ENCODE measurements at regions not wholly inside any gene's neighbourhood (a gene's known extent, or its start where the extent isn't known, plus 50 kb on each side); places are given as distances from the start of the nearest gene placed in this dataset.

DNA sequence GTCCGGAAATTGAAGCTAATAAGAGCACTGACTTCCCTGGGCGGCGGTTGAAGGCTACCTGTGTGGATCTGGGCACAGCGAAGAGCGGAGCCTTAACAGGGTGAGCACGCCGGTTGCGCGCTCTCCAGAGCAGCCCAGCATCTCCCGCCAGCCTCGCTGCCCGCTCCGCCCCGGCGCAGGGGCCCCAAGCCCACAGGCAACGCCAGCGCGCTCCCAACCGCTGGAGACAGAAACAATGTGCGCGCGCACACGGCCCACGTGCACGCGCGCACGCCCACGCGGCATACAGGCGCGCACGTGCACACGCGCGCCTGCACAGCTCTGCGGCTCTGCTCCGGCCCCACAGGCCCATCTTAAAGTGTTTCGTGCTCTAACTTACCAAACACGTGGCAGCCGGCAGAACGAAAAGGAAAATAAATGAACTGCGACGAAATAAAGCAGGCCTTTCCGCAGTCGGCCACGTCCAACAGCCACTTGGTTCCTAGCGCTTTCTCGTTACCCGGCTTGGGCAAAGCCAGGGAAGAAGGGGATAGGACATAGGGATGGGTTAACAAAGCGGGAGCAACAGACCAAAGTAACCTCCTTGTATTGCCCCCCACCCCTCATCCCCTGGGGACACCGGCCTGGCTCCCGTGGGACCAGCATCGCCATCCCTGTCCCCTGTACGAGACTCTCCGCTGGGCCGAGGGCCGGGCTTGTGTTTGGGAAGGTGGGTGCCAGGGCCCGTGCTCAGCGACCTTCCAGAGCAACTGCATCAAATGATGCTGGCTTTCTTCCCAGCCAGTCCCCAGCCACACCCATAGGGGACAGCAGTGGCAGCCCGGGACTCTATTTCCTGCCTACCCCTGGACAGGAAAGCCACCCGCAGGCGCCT, 203.7 kb downstream of the ABHD5 start:
- peak; percentile 24 to 32 for DNase-seq (ENCODE audit: low read depth in 2 of 2)

DNA sequence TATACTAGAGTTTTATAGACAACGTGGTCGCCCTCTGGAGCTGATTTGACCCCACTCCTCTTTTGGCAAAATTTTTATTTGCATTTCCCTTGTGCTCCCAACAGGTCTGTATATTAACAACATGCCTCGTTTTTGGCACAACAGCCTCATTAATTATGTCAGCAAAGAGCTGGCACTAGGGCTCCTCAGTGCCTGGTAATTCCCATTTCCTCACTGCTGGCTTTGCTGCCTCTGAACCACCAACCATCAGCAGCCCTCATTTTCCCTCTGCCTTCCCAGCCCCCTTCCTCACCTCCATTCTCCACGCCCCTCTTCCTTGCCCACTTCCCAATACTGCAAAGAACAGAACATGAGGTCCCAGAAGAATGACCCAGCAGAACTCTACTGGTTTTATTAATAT, 204.8 kb downstream of the ABHD5 start:
- DNase-seq (ENCODE audit: low read depth in 2 of 2) = no peak

DNA sequence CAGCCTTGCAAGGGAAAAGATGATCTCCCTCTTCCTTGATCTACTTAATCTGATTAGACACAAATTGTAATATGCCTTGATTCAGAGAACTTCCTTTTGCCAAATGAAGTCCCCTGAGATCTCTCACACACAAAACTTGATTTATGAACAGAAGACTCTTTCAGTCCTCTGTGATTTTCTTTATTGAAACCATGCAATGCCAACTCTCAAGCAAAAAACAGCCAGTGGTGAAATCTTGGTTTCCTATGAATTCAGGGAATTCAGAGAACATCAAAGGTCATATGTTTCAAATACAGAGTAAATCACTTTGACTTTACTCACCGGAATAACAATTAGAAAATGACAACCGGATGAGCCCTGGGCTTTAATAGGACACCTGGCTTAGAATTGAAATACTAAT, 211.7 kb downstream of the ABHD5 start:
- no peak for DNase-seq (ENCODE audit: low read depth in 2 of 2)

DNA sequence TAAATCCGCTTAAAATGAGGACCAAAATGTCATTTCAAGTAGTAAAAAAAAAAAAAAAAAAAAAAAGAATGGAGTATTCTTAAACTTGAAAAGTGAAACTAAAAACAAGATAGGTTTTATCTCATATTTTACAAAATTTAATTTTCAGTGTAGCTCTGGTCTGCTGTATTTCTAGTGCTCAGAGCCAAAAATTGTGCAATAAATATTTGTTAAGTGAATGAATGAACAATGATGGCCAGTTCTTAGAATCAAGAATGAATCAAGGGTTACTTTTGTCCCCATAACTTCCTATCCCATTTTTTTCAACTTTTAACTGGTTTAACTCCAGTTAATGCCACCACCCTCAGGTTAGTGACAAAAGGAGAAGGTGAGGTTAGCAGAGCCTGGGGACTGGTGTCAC, 214.4 kb downstream of the ABHD5 start:
- no peak for DNase-seq (ENCODE audit: low read depth in 2 of 2)

DNA sequence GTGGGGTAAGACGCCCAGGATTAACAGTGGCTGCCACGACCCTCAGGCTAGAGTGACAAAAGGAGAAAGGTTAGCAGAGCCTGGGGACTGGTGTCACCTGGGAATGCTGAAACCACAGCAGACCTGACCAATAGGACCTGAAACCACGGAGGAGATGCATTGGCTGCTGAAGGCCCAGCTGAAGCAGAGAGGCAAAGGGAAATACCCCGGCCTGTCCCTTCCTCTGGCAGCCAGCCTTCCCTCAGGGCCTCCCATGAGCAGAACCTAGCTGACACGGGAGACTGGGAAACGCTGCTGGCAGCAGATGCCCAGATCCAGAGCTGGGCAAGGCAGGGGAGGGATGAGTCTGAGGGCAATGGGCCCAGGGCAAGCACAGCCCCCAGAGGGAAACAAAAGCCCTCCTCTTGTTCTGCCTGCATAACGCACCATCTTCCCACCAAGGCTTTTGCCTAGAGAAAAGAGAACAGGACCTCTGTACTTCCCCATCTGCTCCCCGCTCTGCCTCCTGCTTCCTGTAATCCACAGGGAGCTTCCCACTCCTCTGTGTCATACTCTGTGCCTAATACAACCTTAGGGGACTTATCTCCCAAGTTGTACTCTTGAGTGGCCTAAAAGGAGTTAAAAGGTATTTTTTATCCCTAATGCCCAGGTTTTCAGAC, 216.2 kb downstream of the ABHD5 start:
- no peak for DNase-seq (ENCODE audit: low read depth in 2 of 2)

DNA sequence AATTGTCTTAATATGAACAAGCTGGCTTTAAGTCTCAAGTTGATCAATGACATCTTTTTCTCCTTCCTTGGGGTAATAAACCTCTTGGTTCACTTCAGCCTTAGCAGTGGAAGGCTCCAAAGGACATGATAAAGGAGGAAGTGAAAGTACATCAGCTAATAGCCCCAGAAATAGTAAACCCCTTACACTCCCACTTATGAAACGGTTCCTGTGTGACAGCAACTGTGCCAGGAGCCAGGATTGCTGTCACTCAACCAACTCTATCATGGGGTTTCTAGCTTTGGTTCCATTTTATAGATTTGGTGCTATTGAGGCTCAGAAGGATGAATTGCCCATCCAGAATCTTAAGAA, 216.7 kb downstream of the ABHD5 start:
- DNase-seq (ENCODE audit: low read depth in 2 of 2) = no peak

DNA sequence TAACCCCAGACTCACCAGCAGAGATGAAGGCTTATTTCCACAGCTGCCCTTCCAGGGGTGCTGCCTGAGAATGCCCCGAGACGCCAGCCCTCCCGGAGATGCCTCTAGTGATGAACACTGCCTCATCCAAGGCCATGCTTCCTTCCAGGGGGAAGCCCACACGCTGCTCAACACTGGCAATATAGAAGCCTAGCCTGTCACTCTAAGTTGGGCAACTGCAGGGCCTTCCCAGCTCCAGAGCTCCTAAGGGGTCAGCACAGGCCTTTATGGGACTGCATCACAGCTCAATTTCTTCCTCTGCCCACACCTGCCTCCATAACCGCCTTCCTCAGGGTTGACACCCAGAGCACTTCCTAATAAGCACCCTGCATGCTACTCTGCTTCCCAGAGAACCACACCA, 217.7 kb downstream of the ABHD5 start:
- DNase-seq (ENCODE audit: low read depth in 2 of 2) = no peak

DNA sequence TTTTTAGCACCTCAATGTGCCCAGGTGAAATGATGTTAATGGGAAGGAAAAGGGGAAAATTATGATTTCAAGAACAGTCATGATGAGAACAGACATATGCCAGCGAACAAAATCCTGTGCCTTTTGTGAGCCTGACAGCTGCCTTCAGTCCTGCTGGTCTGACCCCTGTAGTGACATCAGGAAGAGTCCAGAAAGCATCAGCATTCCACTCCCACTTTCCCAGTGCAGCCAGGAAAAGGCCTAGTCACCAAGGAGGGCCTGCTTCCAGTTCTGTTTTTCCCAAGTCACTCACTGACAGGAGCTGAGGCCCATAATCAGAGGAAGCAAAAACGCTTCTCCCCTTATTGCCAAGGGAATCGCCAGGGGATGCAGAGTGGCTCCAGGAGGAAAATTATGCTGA, 218.4 kb downstream of the ABHD5 start:
- DNase-seq (ENCODE audit: low read depth in 2 of 2) = no peak

DNA sequence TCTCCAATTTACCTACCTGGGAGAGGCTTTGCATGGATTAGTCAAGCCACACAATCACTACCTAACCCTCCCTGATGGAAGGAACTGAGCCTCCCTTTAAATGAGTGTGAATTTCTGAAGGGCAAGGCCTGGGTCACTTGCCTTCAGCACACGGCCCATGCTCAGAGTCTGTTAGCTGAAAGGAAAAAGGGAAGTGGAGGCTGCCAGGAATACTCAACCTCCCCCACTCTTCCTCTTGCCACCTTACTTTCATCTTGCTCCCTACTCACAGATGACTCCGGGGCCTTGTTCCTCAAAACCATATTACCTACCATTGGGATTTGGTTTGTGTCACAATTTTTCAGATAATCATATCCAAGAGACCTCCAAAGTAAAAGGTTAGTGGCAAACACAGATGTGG, 220.0 kb downstream of the ABHD5 start:
- no peak for DNase-seq (ENCODE audit: low read depth in 2 of 2)

DNA sequence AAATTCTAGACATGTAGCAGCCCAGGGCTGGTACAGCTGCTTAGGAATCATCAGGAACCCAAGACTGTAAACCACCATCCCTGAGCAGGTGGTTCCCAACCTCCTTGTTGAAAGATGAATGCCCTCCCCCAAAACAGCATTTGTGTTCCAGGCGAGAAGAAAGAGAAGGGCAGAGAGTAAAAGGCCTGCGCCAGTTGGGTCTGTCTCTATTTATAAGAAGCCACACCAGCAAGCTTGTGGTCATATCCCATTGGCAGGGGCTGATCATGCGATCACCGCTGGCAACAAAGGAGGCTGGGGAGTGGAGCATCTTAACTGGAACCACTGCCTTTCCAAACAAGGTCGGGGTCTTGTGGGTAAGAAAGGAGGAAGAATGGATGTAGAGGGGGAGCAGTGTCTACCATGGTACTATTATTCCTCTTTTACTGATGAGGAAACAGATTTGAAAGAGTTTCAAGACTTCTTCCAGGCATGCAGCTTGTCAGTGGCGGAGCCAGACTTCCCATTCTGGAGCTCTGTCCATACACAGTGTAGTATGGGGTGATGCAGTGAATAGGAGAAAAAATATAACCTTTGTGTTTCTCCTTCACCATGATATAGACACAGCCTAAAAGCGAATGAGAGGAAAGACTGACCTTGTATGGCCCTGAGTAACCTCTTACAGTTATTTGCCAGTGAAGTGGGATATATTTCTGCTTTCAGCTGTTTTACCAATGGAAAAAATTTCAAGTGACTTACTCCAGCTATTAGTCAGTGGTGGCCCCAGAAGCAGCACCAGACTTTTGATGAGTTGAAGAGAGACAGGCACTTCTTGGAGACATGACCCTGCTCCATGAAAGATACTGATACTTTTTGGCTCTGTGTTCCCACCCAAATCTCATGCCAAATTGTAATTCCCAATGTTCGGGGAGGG, 222.6 kb downstream of the ABHD5 start:
- DNase-seq (ENCODE audit: low read depth in 2 of 2) = no peak

DNA sequence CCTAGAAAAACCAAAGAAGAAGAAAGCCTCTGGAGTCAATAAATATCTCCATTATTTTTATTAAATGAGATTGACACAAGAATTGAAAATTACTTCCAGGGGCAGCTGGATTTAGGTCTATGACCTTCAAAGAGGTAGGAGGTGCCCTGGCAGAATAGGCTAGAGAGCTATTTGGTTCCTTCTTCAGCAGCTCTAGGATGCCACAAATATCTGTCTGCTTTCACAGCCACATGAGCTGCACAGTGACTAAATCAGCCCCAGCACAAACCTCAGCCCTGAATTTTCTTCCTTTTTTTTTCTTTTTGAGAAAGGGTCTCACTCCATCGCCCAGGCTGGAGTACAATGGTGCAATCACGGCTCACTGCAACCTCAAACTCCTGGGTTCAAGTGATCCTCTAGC, 223.5 kb downstream of the ABHD5 start:
- no peak for DNase-seq (ENCODE audit: low read depth in 2 of 2)

DNA sequence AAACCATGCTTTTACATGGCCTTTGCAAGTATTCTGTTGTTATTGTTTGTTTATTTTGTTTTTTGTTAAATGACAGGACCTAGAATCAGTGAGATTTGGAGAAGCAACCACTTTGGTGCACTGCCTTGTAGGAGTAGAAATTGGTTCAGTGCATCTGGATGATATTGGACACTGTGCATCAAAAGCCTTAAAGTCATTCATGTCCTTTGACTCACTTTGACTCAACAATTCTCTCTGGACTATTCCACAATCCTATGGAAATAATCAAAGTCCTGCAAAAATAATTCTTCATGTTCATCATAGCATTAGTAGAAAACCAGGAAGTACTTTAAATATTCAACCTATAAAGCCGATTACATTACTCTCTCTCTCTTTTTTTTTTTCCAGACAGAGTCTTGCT, 224.8 kb downstream of the ABHD5 start:
- no peak for DNase-seq (ENCODE audit: low read depth in 2 of 2)

DNA sequence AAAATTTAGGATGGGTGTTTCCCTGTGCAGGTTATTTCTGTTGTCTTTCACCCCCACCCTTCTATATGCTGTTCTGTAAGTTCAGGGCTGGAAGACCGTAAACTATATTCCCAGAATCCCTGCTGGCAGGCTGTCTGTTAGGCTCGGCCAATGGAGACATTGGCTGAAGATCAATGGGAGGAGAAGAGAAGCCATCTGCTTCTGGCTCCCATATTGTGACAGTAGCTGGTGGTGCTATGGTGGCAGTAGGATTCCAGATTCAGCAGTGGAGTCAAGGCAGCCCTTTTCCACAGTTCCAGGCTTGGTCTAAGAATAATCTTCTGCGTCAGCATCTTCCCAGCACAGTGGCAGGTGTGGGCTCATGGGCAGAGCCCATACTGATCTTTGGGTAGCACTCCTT, 226.6 kb downstream of the ABHD5 start:
- DNase-seq (ENCODE audit: low read depth in 2 of 2) = no peak

DNA sequence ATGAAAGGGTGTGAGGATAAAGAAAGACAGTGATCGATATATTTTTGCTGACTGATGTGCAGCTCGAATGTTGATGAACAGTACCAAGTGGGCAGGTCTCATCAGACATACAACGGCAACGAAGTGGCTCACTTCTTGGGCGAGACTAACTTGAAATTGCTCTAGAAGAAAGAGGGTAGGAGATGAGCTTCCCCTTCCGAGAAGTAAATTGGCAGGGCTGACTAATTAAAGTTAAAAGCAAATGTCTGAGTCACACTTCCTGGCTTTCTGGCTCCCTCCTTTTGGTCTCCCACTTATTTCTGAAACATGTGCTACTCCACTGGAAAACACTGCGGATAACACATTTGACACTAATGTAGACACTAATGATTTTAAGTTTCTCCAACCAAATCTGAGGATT, 228.3 kb downstream of the ABHD5 start:
- no peak for DNase-seq (ENCODE audit: low read depth in 2 of 2)

DNA sequence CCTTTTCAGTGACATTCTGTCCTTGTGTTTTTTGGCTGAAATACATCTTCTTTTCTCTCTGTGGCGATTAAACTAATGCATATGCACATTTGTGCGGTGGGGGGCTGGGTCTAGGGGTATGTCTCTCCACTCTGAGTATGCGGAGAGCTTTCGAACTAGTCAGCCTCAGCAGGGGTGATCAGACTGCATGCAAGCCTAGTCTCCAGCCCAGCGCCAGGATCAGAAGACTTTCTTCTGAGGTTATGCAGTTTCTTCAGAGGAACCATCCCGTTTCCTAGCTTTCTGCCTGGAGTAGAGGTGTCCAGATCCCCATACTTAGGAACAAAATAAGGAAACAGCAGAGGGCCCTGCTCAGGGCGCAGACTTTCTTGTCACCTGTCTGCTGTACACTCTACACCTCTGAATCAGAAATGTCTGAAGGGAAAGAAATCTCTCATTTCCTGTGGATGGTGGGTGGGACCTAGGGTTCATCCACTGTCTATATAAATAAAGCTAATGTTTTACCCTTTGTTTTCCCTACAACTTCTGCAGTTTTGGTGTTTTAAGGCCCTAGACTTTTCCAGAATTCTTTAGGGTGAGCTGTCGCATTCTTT, 230.4 kb downstream of the ABHD5 start:
- no peak for DNase-seq (ENCODE audit: low read depth in 2 of 2)

DNA sequence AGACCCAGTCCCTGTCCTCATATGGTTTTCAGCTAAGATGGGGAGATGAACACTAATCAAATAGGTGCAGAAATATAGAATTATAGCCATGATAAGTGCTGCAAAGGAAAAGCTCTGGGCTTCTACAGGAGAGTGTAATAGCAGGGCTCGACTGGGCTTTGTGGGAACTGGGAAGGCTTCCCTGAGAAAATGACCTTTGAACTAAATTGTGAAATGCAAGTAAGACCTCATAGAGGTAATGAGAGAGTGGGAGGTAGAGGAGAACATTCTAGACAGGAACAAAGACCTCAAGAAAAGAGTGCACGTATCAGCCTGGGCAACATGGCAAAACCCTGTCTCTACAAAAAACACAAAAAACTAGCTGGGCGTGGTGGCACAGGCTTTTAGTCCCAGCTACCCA, 231.6 kb downstream of the ABHD5 start:
- no peak for DNase-seq (ENCODE audit: low read depth in 2 of 2)

DNA sequence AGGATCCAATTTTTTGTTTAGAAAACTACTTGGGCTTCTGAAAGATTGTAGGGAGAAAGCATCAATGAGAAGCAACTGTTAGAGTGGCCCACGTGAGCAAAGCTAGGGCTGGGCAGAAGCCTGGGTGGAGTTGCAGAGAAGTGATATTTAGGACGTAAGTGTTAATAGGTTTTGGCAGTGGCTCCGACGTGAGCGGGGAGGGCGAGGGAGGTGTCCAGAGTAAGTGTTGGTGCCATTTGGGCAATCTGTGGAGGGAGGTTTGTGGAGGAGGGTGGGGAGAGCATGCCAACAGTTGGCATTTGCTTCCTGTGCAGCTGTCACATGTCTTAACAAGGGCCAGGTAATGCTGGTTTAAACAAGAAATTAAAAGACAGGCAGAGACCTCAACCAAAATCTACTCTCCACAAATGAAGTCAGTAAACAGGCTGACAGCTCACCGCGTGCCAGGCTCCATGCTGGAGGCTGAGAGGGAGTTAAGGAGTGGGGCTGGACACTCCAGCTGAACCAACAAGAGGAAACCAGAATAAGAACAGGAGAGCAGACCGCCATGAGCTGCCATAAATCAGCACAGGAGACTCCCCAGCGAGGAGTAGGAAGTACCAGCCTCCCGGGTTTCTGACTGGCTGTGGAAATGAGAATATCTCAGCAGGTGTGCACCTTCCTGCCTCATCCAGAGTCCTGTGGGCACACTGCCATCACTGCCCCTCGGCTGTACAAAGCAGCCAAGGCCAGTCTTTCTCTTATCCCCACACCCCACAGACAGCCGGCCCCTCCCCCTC, 232.6 kb downstream of the ABHD5 start:
- no peak for DNase-seq (ENCODE audit: low read depth in 2 of 2)

DNA sequence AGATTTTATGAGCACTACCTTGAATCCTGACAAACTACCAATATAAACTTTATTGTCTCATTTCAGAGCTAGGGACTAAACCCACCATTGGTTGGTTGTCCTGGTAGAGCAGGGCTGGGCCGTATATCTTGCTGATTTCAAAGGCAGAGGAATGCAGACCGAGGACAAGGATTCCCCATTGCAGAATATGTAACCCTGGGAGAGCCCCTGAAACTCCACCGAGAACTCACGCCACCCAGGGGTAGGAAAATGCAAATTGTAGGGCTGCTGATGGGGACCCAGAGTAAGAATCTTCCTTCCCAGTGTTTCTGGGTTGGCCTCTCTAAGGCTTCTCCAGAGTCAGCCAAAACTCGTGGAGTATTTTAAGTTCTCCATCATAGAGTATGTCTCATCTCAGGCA, 235.3 kb downstream of the ABHD5 start:
- DNase-seq (ENCODE audit: low read depth in 2 of 2) = no peak

DNA sequence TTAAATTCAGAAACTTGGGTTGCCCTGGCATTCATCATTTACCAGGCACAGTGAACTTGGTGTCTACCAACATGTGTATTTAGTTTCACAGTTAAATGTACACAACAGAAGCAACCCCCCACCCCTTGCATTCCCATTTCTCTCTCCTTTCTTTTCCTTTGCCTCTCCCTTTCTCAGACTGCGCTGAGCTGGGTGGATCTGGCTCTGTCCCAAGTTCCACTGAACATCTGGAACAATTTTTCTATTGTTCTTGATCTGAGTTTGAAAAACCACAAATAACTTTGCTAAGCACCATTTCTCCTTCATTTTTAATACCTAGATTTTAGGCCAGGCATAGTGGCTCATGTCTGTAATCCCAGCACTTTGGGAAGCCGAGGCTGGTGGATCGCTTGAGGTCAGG, 242.2 kb downstream of the ABHD5 start:
- DNase-seq (ENCODE audit: low read depth in 2 of 2) = no peak

DNA sequence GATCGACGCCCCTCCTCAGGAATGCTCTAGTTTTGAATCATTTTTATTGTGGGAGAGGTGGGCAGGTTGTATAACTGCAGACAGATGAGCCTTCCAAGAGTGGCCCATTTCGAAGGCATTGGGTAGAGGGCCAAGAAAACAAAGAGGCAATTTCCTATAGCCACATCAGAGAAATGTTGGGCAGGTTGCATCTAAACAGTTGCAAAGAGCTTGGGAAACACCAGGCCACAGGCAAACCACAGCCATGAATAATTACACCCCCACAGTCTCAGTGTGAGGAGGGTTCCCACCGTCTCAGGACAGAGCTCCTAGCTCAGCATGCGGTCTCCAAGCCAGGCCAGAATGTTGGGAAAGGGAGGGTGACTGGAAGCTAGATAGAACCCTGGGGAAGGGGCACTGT, 257.3 kb downstream of the ABHD5 start:
- DNase-seq (ENCODE audit: low read depth in 2 of 2) = no peak

DNA sequence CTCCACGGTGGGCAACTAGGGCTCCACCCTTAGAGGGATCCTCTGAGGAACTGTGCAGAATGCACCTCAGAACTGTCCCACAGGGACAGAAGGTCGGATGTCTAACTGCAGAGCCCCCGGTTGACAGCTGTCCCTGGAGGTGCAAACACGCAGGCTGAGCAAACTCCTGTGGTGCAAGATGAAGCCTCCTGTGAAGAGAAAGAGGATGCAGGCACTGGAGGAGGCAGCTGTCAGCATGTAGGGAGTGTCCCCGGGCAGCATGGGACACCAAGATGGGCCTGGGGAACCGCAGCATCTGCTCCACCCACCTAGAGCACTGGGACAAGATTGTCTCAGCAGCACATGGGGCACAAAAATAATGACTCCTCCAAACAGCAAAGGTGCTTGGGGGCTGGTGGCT, 258.9 kb downstream of the ABHD5 start:
- DNase-seq (ENCODE audit: low read depth in 2 of 2) = no peak

Measured in stimulated activated CD4-positive, alpha-beta T cell treated with anti-CD3 and anti-CD28 coated beads, Interleukin-15, amount 100 ng/mL, for 48 hours (primary cell).